ENCODE measurements at regions not wholly inside any gene's neighbourhood (a gene's known extent, or its start where the extent isn't known, plus 50 kb on each side); places are given as distances from the start of the nearest gene placed in this dataset.

GRCh38 chr20:2223558-2224367 is 72.0 kb upstream of the TGM3 start:
- no peak for TF ChIP-seq CTCF (IDR thresholded peaks at IDR 0.05; ENCODE audit: insufficient read depth, low read depth, low read length)
- TF ChIP-seq EZH2 (IDR thresholded peaks at IDR 0.05; ENCODE audit: insufficient read depth, low read length), result no peak

Data from astrocyte (in vitro differentiated cells and primary cell).